GM23248 (cell line): ENCODE measurements at regions not wholly inside any gene's neighbourhood (a gene's known extent, or its start where the extent isn't known, plus 50 kb on each side); places are given as distances from the start of the nearest gene placed in this dataset.

ENCODE experiments used
- EZH2 ChIP-seq: fragments of 200-600 bp; sonication (generic); IDR thresholded peaks from 2 replicates; pipeline ENCODE4 v1.6.1; 2018; ENCODE audit warnings: antibody characterized with exemption, mild to moderate bottlenecking; ENCODE audit not compliant: insufficient read depth, poor library complexity, severe bottlenecking
- EZH2phosphoT487 ChIP-seq: fragments of 200-600 bp; sonication (generic); IDR thresholded peaks from 2 replicates; pipeline ENCODE4 v1.6.1; 2018; ENCODE audit warnings: antibody characterized with exemption, moderate library complexity, mild to moderate bottlenecking, low read depth; ENCODE audit not compliant: insufficient read depth

DNA sequence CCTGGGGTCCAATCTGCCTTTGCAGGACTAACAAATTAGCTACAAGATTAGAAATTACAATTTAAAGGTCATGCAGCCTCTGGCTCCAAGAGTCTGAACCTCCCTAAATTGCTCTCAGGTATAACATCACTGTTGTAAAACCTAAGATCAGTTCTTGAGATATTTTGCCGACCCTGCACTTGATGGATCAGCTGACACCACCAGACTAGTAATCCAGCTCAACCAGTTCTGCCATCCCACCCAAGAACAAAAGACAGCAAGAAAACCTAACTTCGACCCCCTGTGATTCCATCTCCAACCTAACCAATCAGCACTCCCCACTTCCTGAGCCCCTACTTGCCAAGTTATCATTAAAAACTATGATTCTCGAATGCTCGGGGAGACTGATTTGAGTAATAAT lies 323.0 kb upstream of the BOD1L1 start:
- TF ChIP-seq EZH2phosphoT487 (no peak), EZH2 (no peak)
